Smooth muscle cell (in vitro differentiated cells): ENCODE measurements at regions not wholly inside any gene's neighbourhood (a gene's known extent, or its start where the extent isn't known, plus 50 kb on each side); places are given as distances from the start of the nearest gene placed in this dataset.

Experiments
- DNase-seq: peaks from one replicate; lab custom pipeline; 2025; ENCODE audit not compliant: unreplicated experiment; lab: John Stamatoyannopoulos, UW
- H2AFZ ChIP-seq: fragments of 200-600 bp; sonication (generic); 2 replicates; pipeline ENCODE4 v1.6.0; 2016; ENCODE audit warnings: antibody characterized with exemption, low read depth, mild to moderate bottlenecking
- H3F3A ChIP-seq: fragments of 200-600 bp; sonication (generic); 2 replicates; pipeline ENCODE4 v1.6.0; 2017; ENCODE audit warnings: antibody characterized with exemption, low read depth
- H3K27ac ChIP-seq: fragments of 200-600 bp; sonication (generic); 2 replicates; pipeline ENCODE4 v1.5.1; 2016; ENCODE audit warnings: low read depth, mild to moderate bottlenecking
- H3K27me3 ChIP-seq: fragments of 200-600 bp; sonication (generic); 2 replicates; pipeline ENCODE4 v1.6.1; 2016; ENCODE audit warnings: low read depth, mild to moderate bottlenecking
- H3K36me3 ChIP-seq: fragments of 200-600 bp; sonication (generic); 2 replicates; pipeline ENCODE4 v1.5.1; 2016; ENCODE audit warnings: low read depth
- H3K4me1 ChIP-seq: fragments of 200-600 bp; sonication (generic); 2 replicates; pipeline ENCODE4 v1.5.1; 2016; ENCODE audit warnings: low read depth
- H3K4me2 ChIP-seq: fragments of 200-600 bp; sonication (generic); 2 replicates; pipeline ENCODE4 v1.6.0; 2016; ENCODE audit warnings: mild to moderate bottlenecking
- H3K4me3 ChIP-seq: fragments of 200-600 bp; sonication (generic); 2 replicates; pipeline ENCODE4 v1.5.1; 2016; ENCODE audit warnings: mild to moderate bottlenecking
- H3K79me2 ChIP-seq: fragments of 200-600 bp; sonication (generic); 2 replicates; pipeline ENCODE4 v1.6.0; 2016; ENCODE audit warnings: low read depth, mild to moderate bottlenecking
- H3K9ac ChIP-seq: fragments of 200-600 bp; sonication (generic); 2 replicates; pipeline ENCODE4 v1.6.0; 2016; ENCODE audit warnings: low read depth
- H3K9me3 ChIP-seq: fragments of 200-600 bp; sonication (generic); replicated peaks from 2 replicates; pipeline ENCODE4 v1.5.1; 2016; ENCODE audit warnings: low read depth
- H4K20me1 ChIP-seq: fragments of 200-600 bp; sonication (generic); 2 replicates; pipeline ENCODE4 v1.6.0; 2016; ENCODE audit warnings: low read depth
- WGBS: methylation state at CpG from one replicate; pipeline ENCODE4 v1.1.7; 2016; ENCODE audit warnings: low lambda C conversion rate; 5-methylcytosine and 5-hydroxymethylcytosine counted together
- TF ChIP-seq, protein P1 (sequence below): fragments of 200-600 bp; sonication (generic); IDR thresholded peaks from 2 replicates; pipeline ENCODE4 v1.5.1; 2017; ENCODE audit warnings: borderline replicate concordance, mild to moderate bottlenecking, antibody characterized with exemption; ENCODE audit not compliant: insufficient read depth, poor library complexity, severe bottlenecking

DNA sequence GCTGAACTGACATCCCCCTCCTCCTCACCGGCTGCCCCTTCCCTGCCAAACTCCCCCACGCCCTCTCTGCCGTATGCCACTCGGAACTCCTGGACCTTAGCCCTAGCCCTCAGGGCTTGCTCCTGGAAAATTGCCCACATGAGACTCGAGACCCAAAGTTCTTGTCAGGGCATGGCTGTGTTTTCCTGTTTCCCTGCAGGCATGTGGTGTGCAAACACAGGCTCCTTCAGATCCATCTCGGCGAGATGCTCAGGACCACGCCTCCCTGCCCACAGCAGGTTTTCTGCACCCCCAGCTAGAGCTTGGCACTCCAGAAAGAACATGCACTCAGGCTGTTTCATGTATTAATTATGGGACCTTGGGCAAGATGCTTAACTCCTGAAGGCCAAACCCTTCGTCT is 1480.4 kb downstream of the BRD1 start:
- TF ChIP-seq, protein P1, sequence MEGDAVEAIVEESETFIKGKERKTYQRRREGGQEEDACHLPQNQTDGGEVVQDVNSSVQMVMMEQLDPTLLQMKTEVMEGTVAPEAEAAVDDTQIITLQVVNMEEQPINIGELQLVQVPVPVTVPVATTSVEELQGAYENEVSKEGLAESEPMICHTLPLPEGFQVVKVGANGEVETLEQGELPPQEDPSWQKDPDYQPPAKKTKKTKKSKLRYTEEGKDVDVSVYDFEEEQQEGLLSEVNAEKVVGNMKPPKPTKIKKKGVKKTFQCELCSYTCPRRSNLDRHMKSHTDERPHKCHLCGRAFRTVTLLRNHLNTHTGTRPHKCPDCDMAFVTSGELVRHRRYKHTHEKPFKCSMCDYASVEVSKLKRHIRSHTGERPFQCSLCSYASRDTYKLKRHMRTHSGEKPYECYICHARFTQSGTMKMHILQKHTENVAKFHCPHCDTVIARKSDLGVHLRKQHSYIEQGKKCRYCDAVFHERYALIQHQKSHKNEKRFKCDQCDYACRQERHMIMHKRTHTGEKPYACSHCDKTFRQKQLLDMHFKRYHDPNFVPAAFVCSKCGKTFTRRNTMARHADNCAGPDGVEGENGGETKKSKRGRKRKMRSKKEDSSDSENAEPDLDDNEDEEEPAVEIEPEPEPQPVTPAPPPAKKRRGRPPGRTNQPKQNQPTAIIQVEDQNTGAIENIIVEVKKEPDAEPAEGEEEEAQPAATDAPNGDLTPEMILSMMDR, result no peak
- no peak overlapping the region for H3K4me3 ChIP-seq
- no peak overlapping the region for H3K9ac ChIP-seq
- DNase-seq, result no peak
- 92% methylated on average over 8 of the region's 9 CpGs for WGBS
- H3K36me3 ChIP-seq, result no peaks in the 10 kb centered on the region
- no peaks in the 10 kb centered on the region for H3K9me3 ChIP-seq
- no peaks in the 10 kb centered on the region for H3F3A ChIP-seq
- H3K79me2 ChIP-seq, result no peaks in the 10 kb centered on the region
- no peak overlapping the region for H3K4me2 ChIP-seq
- H3K4me1 ChIP-seq, result peaks cover 8% of the 10 kb centered on the region
- no peaks in the 10 kb centered on the region for H3K27me3 ChIP-seq
- H3K27ac ChIP-seq, result no peak overlapping the region
- H4K20me1 ChIP-seq, result no peaks in the 10 kb centered on the region
- H2AFZ ChIP-seq, result no peak overlapping the region

DNA sequence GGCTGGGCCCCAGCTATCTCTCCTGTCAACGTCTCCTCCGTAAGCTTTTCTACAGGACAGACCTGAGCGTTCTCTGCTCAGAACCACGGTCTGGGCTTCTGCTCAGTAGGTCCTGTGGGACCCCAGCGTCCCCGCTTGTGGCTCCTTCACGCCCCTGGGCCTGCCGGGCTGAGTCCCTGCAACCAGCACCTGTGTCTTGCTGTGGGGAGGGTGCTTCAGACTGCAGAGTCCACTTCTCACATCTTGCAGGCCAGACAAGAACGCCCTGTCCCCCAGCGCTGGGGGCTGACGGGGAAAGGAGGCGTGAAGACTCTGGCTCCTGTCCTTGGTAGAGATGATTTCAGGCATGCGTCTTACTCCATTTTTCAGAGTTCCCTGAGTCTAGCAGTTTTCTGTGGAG is 1480.8 kb downstream of the BRD1 start:
- H3K9me3 ChIP-seq, result no peaks in the 10 kb centered on the region
- no peaks in the 10 kb centered on the region for H4K20me1 ChIP-seq
- no peaks in the 10 kb centered on the region for H3K36me3 ChIP-seq
- 90% methylated on average over 12 of the region's 13 CpGs for WGBS
- peaks cover 8% of the 10 kb centered on the region for H3K4me1 ChIP-seq
- DNase-seq, result no peak
- no peaks in the 10 kb centered on the region for H3K27me3 ChIP-seq
- H2AFZ ChIP-seq, result no peak overlapping the region
- H3K9ac ChIP-seq, result no peak overlapping the region
- H3F3A ChIP-seq, result no peaks in the 10 kb centered on the region
- H3K27ac ChIP-seq, result no peak overlapping the region
- H3K4me2 ChIP-seq, result no peak overlapping the region
- no peaks in the 10 kb centered on the region for H3K79me2 ChIP-seq
- TF ChIP-seq, protein P1, result no peak
- H3K4me3 ChIP-seq, result no peak overlapping the region

DNA sequence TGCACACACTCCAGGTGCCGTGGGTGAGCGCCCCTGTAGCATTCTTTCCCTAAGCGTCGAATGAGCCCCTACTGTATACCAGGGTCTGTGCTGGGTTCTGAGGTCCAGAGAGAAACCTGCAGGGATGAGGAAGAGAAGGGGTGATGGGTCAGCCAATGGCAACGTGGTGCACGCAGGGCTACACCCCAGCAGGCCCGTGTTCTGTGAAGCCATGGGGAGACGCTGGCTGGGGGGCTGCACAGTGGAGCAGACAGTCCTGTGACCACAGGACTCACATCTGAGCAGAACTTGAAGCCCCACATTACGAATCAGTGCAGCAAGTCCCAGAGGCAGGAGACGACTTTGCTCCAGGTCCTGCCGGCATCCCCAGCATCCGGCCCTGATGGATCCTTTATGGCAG is 1481.4 kb downstream of the BRD1 start:
- Histone ChIP-seq H3K36me3 (no peaks in the 10 kb centered on the region), H3K79me2 (no peaks in the 10 kb centered on the region), H3K4me1 (peaks cover 8% of the 10 kb centered on the region), H4K20me1 (no peaks in the 10 kb centered on the region), H3K4me3 (no peak overlapping the region), H3K4me2 (no peak overlapping the region), H3K27me3 (peaks cover 1% of the 10 kb centered on the region), H3K27ac (no peak overlapping the region), H3K9me3 (no peaks in the 10 kb centered on the region), H3F3A (no peaks in the 10 kb centered on the region), H3K9ac (no peak overlapping the region), H2AFZ (no peak overlapping the region)
- WGBS, result 92% methylated on average over 12 of the region's 12 CpGs
- TF ChIP-seq, protein P1, result no peak
- no peak for DNase-seq

DNA sequence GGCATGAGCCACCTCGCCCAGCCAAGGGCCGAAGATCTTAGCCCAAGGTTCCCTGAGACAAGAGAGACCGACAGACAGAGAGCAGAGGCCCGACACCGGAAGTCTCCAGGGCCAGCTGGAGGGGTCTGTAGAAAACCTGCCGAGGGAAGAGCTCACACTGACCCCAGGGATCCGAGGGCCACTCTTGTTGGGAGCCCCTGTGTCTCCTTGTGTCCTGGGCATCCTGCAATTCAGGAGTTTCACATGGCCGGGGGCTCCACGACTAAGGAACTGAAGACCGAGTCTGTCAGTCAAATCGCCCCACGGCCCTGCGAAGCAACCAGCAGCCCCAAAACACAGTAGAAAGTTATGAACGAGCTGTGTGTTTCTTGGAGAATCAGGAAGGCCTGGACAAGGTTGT is 1482.0 kb downstream of the BRD1 start:
- Histone ChIP-seq H3K4me2 (no peak overlapping the region), H2AFZ (no peak overlapping the region), H3K27me3 (peaks cover 8% of the 10 kb centered on the region), H3K36me3 (no peaks in the 10 kb centered on the region), H3K9me3 (no peaks in the 10 kb centered on the region), H4K20me1 (no peaks in the 10 kb centered on the region), H3K27ac (no peak overlapping the region), H3K79me2 (no peaks in the 10 kb centered on the region), H3K4me1 (peaks cover 7% of the 10 kb centered on the region), H3K9ac (no peak overlapping the region), H3F3A (no peaks in the 10 kb centered on the region), H3K4me3 (no peak overlapping the region)
- no peak for DNase-seq
- WGBS, result 93% methylated on average over 14 of the region's 14 CpGs
- TF ChIP-seq, protein P1, result no peak
